GM21390 (cell line): ENCODE measurements at regions not wholly inside any gene's neighbourhood (a gene's known extent, or its start where the extent isn't known, plus 50 kb on each side); places are given as distances from the start of the nearest gene placed in this dataset.
"Not testable (repeated sequence)": the region's sequence is repeated elsewhere in the genome, so short reads cannot be mapped to it uniquely, and the experiment has no call there.

ENCODE experiments used
- ATAC-seq: cut with Tn5 transposase; IDR thresholded peaks from one replicate; pipeline ENCODE4 v1.9.1; 2021; ENCODE audit not compliant: unreplicated experiment

DNA sequence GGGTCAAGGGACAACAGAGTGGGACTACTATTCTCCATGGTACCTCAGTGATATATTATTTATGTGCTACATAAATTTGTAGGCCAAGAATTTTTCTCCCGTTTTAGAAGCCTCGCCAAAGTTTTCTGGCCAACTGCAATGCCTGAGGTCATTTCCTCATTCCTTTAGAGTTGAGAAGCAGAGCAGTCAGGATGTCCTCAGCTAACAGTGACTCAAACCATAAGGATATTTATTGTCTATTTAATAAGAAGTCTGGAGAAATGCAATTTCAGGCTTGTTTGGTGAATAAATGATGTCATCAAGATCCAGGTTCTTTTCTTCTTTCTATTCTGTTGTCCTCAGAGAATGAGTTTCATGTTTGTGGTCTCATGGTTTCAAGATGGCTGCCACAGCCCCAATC, 91.0 kb downstream of the ADCYAP1 start:
- no peak for ATAC-seq

DNA sequence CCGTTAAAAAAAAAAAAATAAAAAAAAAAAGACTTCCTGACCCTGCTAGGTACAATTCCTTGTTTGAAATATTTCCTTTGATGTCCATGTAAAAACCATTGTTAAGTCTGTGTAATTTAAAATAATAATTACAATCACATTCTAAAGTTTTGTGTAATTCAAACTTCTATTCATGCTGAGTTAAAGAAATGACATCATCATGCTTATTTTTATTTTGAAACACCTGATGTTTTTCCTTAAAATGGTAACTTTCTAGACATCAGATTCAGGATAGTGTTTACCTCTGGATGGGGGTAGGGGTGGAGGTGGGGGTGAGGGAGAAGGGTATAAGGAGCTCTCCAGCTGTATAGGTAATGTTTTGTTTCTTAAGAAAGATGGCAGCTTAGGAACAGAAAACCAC, 92.8 kb downstream of the ADCYAP1 start:
- no peak for ATAC-seq

DNA sequence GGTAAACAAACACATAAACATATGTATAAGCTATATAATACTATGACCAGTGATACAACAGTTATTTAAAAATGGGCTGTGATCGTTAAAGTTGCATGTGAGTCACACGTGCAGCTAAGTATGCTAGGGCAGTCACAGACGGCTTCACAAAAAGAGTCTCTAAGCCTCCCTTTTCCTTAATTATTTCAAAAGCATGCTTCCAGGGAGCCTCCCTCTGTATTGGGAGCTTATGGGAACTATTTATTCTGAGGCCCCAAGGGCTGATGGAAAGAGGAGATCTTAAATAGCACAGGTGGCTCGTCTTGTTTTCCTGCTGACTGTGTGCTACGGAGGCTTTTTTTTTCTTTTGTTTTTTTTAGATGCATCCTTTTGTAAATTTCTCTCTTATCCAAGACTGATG, 94.3 kb downstream of the ADCYAP1 start:
- no peak for ATAC-seq

DNA sequence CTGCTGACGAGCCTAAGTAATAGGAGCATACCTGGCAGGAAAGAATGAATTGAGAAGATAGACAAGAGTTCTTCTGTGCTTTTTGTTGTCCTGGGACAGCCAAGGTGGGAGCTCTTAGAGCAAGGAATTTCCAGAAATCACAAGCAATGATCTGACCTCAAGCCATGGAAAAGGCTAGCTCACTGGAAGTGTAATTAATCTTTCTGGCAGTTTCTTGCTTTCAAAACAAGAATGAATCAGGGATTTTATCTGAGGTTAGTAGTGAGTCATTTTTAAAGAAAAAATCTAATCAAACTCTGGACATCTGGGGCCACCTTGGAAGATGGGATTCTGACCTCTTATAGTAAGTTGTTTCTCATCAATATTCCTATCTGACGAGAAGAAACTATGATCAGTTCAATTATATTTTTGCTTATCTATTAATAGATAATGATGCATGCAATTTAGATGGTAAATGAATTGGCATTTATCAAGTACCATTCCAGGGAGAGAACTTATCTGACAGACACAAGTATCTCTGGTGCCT, 98.0 kb downstream of the ADCYAP1 start:
- ATAC-seq, result no peak

DNA sequence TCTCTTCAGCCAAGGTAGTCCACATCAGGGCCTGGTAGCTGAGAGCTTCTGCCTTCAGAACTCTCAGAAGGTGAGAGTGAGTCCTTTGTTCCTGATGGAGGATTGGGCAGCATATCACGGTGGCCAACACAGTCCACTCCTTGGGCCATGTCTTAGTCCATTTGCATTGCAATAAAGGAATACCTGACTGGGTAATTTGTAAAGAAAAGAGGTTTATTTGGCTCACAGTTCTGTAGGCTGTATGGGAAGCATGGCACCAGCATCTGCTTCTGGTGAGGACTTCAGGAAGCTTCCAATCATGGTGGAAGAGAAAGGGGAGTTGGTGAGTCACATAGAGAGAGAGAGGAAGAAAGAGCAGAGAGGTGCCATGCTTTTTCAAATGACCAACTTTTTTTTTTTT, 98.8 kb downstream of the ADCYAP1 start:
- no peak for ATAC-seq

DNA sequence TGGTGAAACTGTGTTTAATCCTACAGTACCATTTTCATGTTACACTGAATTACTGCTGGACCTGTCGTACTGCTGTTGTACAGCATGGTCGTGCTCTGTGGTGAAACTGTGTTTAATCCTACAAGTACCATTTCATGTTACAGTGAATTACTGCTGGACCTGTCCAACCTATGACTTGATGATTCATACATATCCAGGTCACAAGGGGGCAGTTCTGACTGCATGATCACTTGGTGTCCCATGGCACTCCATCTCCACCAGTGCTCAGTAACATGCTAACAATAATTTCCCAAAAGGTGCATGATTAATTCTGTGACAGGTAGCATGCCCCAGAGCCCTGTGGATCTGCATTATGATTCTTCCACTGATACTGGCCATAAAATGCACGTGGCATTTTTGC, 101.6 kb downstream of the ADCYAP1 start:
- no peak for ATAC-seq

DNA sequence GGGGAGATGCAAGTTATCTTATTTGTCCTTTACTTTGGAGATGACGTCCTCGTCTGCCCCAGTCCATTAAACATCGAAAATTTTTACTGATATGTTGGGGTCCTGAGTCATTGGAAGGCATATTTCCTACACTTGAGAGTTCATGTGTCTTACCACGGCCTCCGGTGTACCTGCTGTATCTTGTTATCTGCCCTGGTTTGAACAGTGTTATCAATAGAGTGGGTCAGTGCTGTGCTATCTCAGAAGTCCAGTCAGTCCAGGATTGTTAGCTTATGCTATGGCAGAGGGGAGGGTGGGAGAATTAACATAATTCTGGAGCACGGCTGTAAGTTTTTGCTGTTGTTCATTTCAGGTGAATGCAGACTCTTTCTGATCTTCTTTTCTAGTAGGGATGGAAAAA, 102.3 kb downstream of the ADCYAP1 start:
- ATAC-seq, result no peak

DNA sequence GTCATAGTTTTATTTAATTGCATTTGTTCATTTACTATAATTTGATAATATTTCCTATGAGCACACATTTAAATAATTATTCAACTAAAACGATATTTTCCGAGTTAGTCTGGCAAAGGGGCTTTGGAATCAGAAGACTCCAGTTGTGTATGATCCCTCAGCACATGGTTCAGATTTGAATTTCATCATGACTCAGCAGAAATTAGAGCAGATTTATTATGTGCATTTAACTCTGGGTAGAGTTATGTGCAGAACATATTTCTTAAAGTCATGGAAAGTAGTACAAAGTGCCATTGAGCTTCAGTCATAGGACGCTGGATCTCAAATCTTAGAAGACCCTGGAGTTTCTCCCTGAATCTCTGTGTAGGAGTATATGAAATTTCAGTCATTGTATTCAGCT, 106.7 kb downstream of the ADCYAP1 start:
- no peak for ATAC-seq

DNA sequence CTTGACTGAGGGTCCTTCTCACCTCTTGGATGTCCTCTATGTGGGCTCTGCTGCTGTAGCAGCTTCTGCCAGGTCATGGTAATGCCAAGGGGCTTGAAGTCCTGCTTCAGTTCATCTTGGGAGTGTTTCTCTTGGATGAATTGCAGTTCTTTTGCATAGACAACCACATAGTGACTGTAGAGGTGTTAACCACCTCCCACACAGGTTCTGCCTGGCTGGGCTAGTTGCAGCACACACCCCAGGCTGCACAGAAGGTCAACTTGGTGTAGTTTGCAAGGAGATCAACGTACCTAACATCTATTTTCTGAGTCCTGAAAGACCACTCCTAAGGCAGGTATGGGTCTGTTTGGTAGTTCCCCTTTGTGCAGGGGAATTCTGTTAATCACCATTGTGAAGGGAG, 108.1 kb downstream of the ADCYAP1 start:
- no peak for ATAC-seq

DNA sequence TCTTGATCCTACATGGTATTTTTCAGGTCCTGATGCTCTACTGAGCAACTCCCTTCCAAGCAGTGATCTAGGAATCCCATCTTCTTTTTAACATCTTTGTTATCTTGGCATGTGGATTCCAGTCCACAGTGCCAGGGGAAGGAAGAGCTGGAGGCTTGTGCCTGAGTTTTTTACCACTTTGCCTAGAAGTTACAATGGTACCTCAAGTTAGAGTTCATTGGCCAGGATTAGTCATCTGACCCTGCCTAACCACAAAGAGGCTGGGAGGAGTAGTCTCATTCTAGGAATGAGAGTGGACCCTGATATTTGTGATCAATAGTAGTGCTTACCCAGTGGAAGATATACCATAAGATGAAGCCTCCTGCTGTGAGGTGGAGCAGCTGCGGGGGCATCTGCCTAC, 109.3 kb downstream of the ADCYAP1 start:
- ATAC-seq, result no peak

DNA sequence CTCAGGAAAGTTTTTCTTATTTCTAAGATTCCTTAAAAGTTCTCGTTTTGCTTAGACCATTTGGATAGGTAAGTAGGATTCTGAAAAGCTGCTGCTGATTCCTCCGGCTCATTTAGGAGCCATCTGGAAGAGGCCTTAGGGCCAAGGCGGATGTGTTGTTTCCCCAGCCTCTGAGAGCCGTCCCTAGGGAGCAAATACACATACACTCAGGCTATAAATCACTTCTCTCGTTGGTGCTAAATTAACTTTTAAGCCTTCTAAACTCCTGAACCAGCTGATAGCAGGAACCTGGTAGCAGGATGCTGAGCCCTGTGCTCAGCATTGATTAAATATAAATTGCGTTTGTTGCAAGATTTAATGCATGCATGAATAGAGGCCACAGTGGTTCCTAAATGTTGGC, 109.8 kb downstream of the ADCYAP1 start:
- no peak for ATAC-seq

DNA sequence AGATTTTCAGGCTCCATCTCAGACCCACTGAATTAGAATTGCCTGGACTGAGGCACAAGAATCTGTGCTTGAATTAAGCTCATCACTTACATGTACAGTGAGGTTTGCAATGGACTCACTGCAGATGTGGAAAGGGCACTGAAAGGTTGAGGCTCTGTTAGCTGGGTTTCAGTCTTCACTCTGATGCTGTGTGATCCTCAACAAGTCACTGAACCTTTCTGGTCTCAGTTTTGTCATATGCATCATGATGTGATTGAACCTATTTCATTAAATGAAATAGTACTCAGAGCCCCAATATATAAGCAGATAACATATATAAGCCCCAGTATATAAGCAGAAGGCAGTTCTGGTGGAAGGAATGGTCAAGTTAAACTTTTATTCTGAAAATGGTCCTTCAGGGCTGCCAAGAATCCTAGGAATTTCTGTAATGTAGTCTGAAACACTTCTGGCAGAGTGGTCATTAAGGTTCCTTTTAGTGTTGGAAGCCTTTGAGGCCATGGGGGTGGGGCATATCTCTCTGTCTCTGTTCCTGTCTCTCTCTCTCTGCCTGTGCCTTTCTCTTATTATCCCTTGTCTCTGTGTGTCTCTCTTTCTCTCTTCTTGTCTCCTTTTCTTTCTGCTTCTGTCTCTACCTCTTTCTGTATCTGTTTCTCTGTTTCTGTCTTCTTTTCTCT, 110.4 kb downstream of the ADCYAP1 start:
- ATAC-seq, result no peak

DNA sequence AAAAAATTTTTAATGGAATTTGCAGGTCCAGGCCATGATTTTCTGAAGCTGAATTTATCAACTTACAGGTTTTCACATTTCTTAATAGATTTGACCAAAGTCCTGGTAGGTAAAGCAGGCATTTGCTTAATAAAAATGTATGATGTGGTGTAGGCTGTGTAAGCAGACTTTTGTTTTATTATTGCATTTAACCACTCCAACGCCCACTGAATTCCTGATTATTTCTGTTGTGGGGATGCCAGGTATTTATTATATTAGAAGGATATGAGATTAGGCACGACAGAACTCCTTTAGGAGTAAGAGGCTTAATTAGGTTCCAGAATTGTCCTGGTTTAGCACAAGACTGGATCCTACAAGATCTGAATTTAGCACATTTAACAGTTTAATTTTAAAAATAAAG, 111.1 kb downstream of the ADCYAP1 start:
- ATAC-seq, result no peak

DNA sequence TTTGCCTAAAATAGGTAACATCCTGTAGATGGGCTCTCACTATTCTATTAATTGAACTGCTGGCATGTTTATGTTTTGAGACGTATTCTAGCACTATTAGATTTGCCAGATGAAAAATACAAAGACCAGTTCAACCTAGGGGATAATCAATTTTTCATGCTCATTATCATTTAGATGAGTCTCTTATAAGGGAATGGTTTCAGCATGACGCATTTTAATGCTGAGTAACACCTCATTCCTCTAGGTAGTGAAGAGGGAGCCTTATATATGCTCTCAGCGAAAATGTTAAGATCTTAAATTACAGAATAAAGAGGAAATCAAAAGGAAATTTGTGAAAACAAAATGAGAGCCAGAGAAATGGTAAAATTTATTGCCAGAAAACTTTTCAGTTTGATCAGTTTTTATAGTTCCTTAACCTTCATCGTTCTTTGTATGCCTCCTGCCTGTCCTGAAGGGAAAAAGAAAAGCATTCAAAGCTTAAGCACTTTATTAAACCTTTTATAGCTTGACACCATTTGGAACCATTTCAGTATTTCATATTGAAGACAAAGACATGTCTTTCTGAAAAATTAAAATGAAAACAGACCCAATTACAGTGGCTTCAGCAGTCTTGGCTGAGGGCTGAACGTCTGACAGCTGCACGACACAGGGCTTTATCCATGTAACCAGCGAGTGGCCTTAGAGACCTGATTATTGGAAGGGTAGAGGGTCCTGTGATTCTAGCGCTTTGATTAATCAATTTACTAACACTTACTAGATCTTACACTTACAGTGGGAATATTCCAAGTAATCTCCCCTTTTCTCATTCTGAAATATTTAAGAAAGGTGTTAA, 112.8 kb downstream of the ADCYAP1 start:
- ATAC-seq, result no peak

DNA sequence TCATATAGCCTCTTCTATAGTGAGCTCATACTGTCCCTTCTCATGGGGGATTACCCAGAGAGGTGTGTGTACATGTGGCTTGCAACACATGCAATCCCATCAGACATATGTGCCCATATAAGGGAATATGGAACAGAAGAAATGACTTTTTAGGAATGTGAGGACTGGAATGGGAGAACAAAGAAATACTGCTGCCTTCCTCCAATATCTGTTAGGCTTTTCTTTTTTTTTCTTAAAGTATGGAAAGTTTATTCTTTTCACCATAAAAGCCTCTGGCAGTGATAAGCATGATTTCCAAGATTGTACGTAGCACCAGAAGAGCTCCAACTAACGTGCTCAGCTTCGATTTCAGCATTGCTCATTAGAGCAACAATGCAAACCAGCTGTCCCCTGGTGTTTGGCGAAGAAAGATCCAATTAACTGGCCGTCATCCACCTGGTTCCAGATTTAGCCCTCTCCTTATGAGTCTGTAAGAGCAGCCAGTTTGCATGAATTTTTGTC, 113.6 kb downstream of the ADCYAP1 start:
- no peak for ATAC-seq

DNA sequence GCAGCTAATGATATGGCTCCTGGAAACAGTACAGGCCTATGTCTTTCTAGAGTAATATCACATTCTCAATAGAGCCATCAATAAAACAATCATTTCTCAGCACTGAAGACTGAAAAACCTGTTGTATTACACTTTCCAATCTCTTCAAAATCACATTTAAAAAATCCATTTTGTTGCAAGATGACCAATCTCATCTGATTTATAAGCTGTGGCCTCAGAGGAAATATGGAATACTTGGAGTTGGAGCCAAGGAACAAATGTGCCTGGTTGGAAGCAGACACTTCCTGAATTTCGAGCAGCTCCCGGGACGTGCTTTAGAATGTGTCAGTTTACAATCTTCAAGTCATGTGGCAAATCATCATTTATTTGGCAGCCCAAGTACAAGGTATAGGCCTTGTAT, 114.5 kb downstream of the ADCYAP1 start:
- ATAC-seq, result no peak

DNA sequence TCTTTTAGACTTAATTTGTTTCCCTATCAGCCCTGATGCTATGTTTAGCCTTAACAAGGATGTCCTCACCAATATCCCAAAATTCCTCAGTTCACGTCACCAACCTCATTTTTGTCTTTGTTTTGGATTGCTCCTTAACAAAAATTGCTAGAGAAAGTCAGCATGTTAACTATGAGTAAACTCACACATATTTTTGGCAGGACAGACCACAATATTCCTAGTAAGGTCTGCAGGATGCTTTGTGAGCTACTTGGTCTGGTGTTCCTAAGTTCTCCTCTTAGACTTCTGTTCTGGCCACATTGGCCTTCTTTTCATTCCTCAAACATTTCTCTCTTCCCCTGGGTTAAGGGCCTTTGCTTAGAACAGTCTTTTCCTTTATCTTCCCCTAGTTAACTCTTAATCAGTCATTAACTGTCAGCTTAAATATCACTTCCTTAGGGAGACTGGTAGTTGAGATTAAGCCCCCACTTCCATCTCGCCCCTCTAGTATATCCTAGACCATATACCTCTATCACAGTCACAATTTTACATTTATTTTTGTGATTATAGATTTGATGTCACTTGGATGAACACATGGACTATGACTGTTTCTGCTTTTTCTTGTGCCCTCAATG, 116.2 kb downstream of the ADCYAP1 start:
- ATAC-seq, result no peak

DNA sequence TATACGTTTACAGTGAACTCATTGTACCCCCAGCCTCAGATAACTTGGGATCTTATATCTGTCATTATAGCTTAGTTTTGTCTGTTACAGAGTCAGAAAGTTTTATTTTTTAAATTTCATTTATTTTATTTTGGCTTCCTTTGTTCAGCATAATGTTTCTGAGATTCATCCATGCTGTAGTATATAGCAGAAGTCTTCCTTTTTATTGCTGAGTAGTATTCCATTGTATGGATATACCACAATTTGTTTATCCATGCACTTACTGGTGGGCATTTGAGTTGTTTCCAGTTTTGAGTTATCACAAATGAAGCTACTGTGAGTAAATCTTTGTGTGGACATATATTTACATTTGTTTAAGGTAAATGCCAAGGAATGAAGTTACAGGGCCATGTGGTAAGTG, 122.3 kb downstream of the ADCYAP1 start:
- ATAC-seq, result no peak

DNA sequence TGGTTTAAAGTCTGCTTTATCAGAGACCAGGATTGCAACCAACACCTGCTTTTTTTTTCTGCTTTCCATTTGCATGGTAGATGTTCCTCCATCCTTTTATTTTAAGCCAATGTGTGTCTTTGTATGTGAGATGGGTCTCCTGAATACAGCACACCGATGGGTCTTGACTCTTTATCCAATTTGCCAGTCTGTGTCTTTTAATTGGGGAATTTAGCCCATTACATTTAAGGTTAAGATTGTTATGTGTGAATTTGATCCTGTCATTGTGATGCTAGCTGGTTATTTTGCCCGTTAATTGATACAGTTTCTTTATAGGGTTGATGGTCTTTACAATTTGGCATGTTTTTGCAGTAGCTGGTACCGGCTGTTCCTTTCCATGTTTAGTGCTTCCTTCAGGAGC, 128.4 kb downstream of the ADCYAP1 start:
- ATAC-seq, result not testable (repeated sequence)

DNA sequence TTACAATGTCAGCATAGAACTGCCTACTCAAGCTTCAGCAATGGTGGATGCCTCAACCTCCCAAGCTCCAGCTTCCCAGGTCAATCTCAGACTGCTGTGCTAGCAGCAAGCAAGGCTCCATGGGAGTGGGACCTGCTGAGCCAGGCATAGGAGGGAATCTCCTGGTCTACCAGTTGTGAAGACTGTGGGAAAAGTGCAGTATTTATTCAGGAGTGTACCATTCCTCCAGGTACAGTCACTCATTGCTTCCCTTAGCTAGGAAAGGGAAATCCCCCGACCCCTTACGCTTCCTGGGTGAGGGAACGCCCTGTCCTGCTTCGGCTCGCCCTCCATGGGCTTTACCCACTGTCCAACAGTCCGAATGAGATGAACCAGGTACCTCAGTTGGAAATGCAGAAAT, 130.3 kb downstream of the ADCYAP1 start:
- no peak for ATAC-seq

DNA sequence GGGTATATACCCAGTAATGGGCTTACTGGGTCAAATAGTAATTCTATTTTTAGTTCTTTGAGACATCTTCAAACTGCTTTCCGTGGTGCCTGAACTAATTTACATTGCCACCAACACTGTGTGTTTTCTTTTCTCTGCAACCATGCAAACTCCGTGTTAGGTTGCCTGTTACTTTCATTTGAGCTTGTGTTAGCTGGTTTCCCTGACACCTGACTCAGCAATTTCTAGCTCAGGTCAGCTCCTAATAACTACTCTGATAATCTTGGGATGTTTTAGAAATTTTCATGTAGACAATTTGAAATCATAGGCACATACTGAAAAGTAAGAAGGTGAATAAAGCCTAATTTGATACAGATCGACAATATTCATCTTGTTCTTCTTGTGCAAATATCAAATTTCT, 132.3 kb downstream of the ADCYAP1 start:
- no peak for ATAC-seq

DNA sequence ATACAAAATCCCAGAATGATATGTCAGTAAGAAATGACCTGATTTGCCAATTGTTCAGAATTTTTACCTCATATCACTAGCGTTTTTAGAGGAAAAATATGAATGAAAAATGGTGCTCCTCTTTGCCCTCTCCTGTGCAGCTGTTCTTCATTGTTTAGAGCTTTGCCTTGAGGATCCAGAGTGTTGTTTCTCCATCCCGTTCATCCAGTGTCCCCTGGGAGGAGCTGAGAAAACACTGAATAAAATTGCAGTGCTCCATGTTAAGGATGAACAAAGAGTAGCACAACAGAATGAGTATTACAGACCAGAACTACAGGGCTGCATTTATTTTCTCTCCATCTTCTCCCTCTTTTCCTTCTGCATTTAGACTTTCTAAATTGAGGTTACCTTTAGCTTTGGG, 133.1 kb downstream of the ADCYAP1 start:
- ATAC-seq, result no peak
